ENCODE measurements at regions not wholly inside any gene's neighbourhood (a gene's known extent, or its start where the extent isn't known, plus 50 kb on each side); places are given as distances from the start of the nearest gene placed in this dataset.

- TF ChIP-seq POLR2A (IDR thresholded peaks at IDR 0.05) (no peak), CTCF (IDR thresholded peaks at IDR 0.05) (no peak), POLR2AphosphoS5 (IDR thresholded peaks at IDR 0.05) (no peak), EP300 (IDR thresholded peaks at IDR 0.05) (no peak)
These were observed 710.1 kb upstream of the ID4 start for GRCh38 chr6:19127081-19127480.
